Tibial nerve (tissue), 4 donors: ENCODE measurements at regions not wholly inside any gene's neighbourhood (a gene's known extent, or its start where the extent isn't known, plus 50 kb on each side); places are given as distances from the start of the nearest gene placed in this dataset.
"Not testable (repeated sequence)": the region's sequence is repeated elsewhere in the genome, so short reads cannot be mapped to it uniquely, and the experiment has no call there.

ENCODE experiments used
- CTCF ChIP-seq, 5 experiments: fragments of 200-600 bp in 3 of 5; fragments of 450-650 bp in 2 of 5; sonication (generic) in 3 of 5; IDR thresholded peaks; one replicate each; pipeline ENCODE4 v1.5.1; 2016 to 2019; ENCODE audit warnings: antibody characterized with exemption in 5 of 5, mild to moderate bottlenecking in 3 of 5, moderate library complexity in 2 of 5
- EP300 ChIP-seq, 2 donors: sonication (generic); formaldehyde crosslinking; IDR thresholded peaks; one replicate each; pipeline ENCODE4 v1.6.1; 2017; ENCODE audit warnings: antibody characterized with exemption in 2 of 2, mild to moderate bottlenecking in 1 of 2
- POLR2A ChIP-seq, 2 donors: fragments of 450-650 bp; IDR thresholded peaks; one replicate each; pipeline ENCODE4 v1.6.1; 2017; ENCODE audit warnings: antibody characterized with exemption in 2 of 2, mild to moderate bottlenecking in 2 of 2, moderate library complexity in 2 of 2

- not testable (repeated sequence) for TF ChIP-seq CTCF, POLR2A, EP300 (IDR thresholded peaks at IDR 0.05)
Observed at GRCh38 chr1:2959881-2960280, 61.4 kb upstream of the ACTRT2 start.
